Neural cell (in vitro differentiated cells): ENCODE measurements at regions not wholly inside any gene's neighbourhood (a gene's known extent, or its start where the extent isn't known, plus 50 kb on each side); places are given as distances from the start of the nearest gene placed in this dataset.

ENCODE experiments used
- H2AFZ ChIP-seq: fragments of 200-600, 300-800 bp; sonication (generic), shearing (Covaris generic); 2 replicates; pipeline ENCODE4 v1.6.0; 2014; ENCODE audit warnings: low read depth, mild to moderate bottlenecking, antibody characterized with exemption, low read length, moderate library complexity
- H3F3A ChIP-seq: fragments of 200-600 bp; shearing (Covaris generic); 2 replicates; pipeline ENCODE4 v1.6.1; 2016; ENCODE audit warnings: mild to moderate bottlenecking, moderate library complexity, mixed read lengths, antibody characterized with exemption, low read length; ENCODE audit not compliant: insufficient read depth, poor library complexity, severe bottlenecking
- H3K27ac ChIP-seq: fragments of 200-600, 300-800 bp; sonication (generic), shearing (Covaris generic); 2 replicates; pipeline ENCODE4 v1.5.1; 2014; ENCODE audit warnings: mild to moderate bottlenecking, low read length, moderate library complexity
- H3K27me3 ChIP-seq: fragments of 300-800, 200-600 bp; sonication (generic), shearing (Covaris generic); 2 replicates; pipeline ENCODE4 v1.6.0; 2014; ENCODE audit warnings: mild to moderate bottlenecking, low read depth, low read length, moderate library complexity; ENCODE audit not compliant: insufficient read depth
- H3K36me3 ChIP-seq: fragments of 300-800, 200-600 bp; sonication (generic), shearing (Covaris generic); 2 replicates; pipeline ENCODE4 v1.5.1; 2014; ENCODE audit warnings: mild to moderate bottlenecking, antibody characterized with exemption, low read length, moderate library complexity; ENCODE audit not compliant: insufficient read depth
- H3K4me2 ChIP-seq: fragments of 300-800, 200-600 bp; sonication (generic), shearing (Covaris generic); 2 replicates; pipeline ENCODE4 v1.6.0; 2014; ENCODE audit warnings: mild to moderate bottlenecking, low read length
- H3K4me3 ChIP-seq: fragments of 300-800, 200-600 bp; sonication (generic), shearing (Covaris generic); 2 replicates; pipeline ENCODE4 v1.5.1; 2014; ENCODE audit warnings: mild to moderate bottlenecking, low read length, moderate library complexity
- H3K79me2 ChIP-seq: fragments of 200-600 bp; shearing (Covaris generic); replicated peaks from 2 replicates; pipeline ENCODE4 v1.6.0; 2014; ENCODE audit warnings: mild to moderate bottlenecking, low read length, moderate library complexity; ENCODE audit not compliant: insufficient read depth
- H3K9ac ChIP-seq: fragments of 300-800, 200-600 bp; sonication (generic), shearing (Covaris generic); 2 replicates; pipeline ENCODE4 v1.6.1; 2016; ENCODE audit warnings: mild to moderate bottlenecking, low read length, mixed read lengths
- H3K9me2 ChIP-seq: fragments of 200-600 bp; shearing (Covaris generic); 2 replicates; pipeline ENCODE4 v1.6.1; 2016; ENCODE audit warnings: mild to moderate bottlenecking, low read length, mixed read lengths; ENCODE audit not compliant: insufficient read depth
- H3K9me3 ChIP-seq: fragments of 200-600, 300-800 bp; sonication (generic), shearing (Covaris generic); 2 replicates; pipeline ENCODE4 v1.6.1; 2016; ENCODE audit warnings: mild to moderate bottlenecking, mixed run types, low read length, moderate library complexity, mixed read lengths
- H4K20me1 ChIP-seq: fragments of 200-600 bp; shearing (Covaris generic); 2 replicates; pipeline ENCODE4 v1.6.1; 2016; ENCODE audit warnings: mild to moderate bottlenecking, mixed run types; ENCODE audit not compliant: insufficient read depth
- EP300 ChIP-seq: fragments of 450-650 bp; conservative IDR thresholded peaks from 2 replicates; pipeline ENCODE4 v1.6.1; 2014; ENCODE audit warnings: antibody characterized with exemption, mild to moderate bottlenecking, moderate library complexity; ENCODE audit not compliant: poor library complexity, severe bottlenecking
- EZH2 ChIP-seq: fragments of 200-600, 300-800 bp; shearing (Covaris generic), sonication (generic); IDR thresholded peaks from 2 replicates; pipeline ENCODE4 v1.6.1; 2014; ENCODE audit warnings: antibody characterized with exemption, low read length, borderline replicate concordance, mild to moderate bottlenecking; ENCODE audit not compliant: insufficient read depth, poor library complexity, severe bottlenecking
- MXI1 ChIP-seq: fragments of 450-650 bp; conservative IDR thresholded peaks from 2 replicates; pipeline ENCODE4 v1.6.1; 2014; ENCODE audit warnings: antibody characterized with exemption, mild to moderate bottlenecking; ENCODE audit not compliant: poor library complexity, severe bottlenecking
- POLR2AphosphoS5 ChIP-seq: IDR thresholded peaks from 2 replicates; pipeline ENCODE4 v1.6.1; 2012
- RAD21 ChIP-seq: fragments of 450-650 bp; conservative IDR thresholded peaks from 2 replicates; pipeline ENCODE4 v1.6.1; 2014; ENCODE audit warnings: antibody characterized with exemption, mild to moderate bottlenecking, moderate library complexity
- SMC3 ChIP-seq: fragments of 450-650 bp; conservative IDR thresholded peaks from 2 replicates; pipeline ENCODE4 v1.6.1; 2014; ENCODE audit warnings: antibody characterized with exemption, mild to moderate bottlenecking, moderate library complexity; ENCODE audit not compliant: poor library complexity
- TAF1 ChIP-seq: IDR thresholded peaks from 2 replicates; pipeline ENCODE4 v1.6.1; 2012; ENCODE audit warnings: low read depth
- TF ChIP-seq, protein P1 (sequence below): fragments of 450-650 bp; IDR thresholded peaks from 2 replicates; pipeline ENCODE4 v1.5.1; 2014; ENCODE audit warnings: antibody characterized with exemption, mild to moderate bottlenecking, moderate library complexity; ENCODE audit not compliant: poor library complexity, severe bottlenecking

DNA sequence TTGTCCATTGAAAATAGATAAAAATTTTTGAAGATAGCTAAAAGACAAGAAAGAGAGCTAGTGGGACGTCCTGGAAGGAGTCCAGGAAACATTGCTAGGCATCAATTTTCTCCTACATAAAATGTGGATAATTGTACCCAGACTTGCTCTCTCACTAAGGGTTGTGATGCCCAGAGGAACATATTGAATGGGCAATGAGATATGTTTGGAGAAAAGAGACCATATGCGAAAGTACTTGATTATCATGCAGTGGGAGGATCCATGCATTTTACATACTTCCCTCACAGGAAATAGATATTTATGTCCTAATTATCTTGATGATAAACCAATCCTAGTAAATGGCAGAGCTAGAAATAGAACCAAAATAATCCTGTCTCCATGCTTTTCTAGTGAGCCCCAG is 108.4 kb upstream of the TNR start:
- no peak overlapping the region for H2AFZ ChIP-seq
- H3K9ac ChIP-seq, result no peak overlapping the region
- TF ChIP-seq, protein P1, sequence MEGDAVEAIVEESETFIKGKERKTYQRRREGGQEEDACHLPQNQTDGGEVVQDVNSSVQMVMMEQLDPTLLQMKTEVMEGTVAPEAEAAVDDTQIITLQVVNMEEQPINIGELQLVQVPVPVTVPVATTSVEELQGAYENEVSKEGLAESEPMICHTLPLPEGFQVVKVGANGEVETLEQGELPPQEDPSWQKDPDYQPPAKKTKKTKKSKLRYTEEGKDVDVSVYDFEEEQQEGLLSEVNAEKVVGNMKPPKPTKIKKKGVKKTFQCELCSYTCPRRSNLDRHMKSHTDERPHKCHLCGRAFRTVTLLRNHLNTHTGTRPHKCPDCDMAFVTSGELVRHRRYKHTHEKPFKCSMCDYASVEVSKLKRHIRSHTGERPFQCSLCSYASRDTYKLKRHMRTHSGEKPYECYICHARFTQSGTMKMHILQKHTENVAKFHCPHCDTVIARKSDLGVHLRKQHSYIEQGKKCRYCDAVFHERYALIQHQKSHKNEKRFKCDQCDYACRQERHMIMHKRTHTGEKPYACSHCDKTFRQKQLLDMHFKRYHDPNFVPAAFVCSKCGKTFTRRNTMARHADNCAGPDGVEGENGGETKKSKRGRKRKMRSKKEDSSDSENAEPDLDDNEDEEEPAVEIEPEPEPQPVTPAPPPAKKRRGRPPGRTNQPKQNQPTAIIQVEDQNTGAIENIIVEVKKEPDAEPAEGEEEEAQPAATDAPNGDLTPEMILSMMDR, result no peak
- H3K9me2 ChIP-seq, result no peaks in the 10 kb centered on the region
- no peak overlapping the region for H3K4me2 ChIP-seq
- no peaks in the 10 kb centered on the region for H3F3A ChIP-seq
- H3K4me3 ChIP-seq, result no peak overlapping the region
- H3K79me2 ChIP-seq, result no peaks in the 10 kb centered on the region
- H3K27ac ChIP-seq, result no peak overlapping the region
- no peaks in the 10 kb centered on the region for H3K9me3 ChIP-seq
- no peaks in the 10 kb centered on the region for H3K36me3 ChIP-seq
- no peaks in the 10 kb centered on the region for H3K27me3 ChIP-seq
- H4K20me1 ChIP-seq, result no peaks in the 10 kb centered on the region

DNA sequence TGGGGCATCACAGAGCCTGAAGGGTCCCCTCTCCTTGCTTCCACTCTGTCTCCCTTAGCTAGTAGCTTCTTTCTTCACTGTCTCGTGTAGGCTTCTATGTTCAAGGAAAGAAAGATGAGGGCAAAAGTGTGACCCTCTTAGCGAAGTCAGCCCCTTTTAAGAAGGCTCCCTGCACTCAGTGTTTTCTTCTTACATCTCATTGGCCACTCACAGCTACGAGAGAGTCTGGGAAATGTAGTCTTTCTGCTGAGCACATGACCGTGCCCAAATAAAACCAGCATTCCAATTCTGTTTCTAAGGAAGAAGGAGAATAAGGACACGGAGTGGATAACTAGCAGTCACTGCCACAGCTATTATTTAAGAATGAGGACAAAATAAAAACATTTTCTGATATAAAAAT is 104.9 kb upstream of the TNR start:
- H3K27ac ChIP-seq, result no peak overlapping the region
- H3K27me3 ChIP-seq, result no peaks in the 10 kb centered on the region
- no peaks in the 10 kb centered on the region for H3K36me3 ChIP-seq
- TF ChIP-seq EP300, result no peak
- no peak for TF ChIP-seq POLR2AphosphoS5
- no peak for TF ChIP-seq MXI1
- no peak overlapping the region for H3K4me2 ChIP-seq
- H3K9me2 ChIP-seq, result no peaks in the 10 kb centered on the region
- H3K9me3 ChIP-seq, result no peaks in the 10 kb centered on the region
- H3K9ac ChIP-seq, result no peak overlapping the region
- H3K4me3 ChIP-seq, result no peak overlapping the region
- H3F3A ChIP-seq, result no peaks in the 10 kb centered on the region
- H4K20me1 ChIP-seq, result no peaks in the 10 kb centered on the region
- H3K79me2 ChIP-seq, result no peaks in the 10 kb centered on the region
- no peak overlapping the region for H2AFZ ChIP-seq

DNA sequence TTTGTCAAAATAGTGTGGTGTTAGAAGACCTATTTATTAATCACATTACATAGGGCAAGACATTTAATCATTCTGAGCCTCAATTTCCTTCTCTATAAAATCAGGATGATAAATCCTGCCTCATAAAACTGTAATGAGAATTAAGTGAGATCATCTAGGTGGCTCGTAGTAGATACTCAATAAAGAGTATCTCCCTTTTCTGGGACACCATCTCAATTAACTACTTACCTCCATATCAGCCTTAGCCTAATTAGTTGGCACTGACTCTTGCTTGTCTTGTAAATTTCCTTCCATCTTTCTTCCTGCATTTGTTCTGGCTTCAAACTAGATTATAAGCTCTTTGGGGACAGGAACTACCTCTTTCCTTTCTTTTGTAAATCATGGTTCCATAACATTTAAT is 102.6 kb upstream of the TNR start:
- TF ChIP-seq EZH2 (no peak), MXI1 (no peak), POLR2AphosphoS5 (no peak), TAF1 (no peak), EP300 (no peak), RAD21 (no peak), SMC3 (no peak)
- TF ChIP-seq, protein P1, result no peak

More for the DNA sequence above, 102.6 kb upstream of the TNR start:
- no peak overlapping the region for H2AFZ ChIP-seq
- no peaks in the 10 kb centered on the region for H4K20me1 ChIP-seq
- no peak overlapping the region for H3K4me3 ChIP-seq
- no peak overlapping the region for H3K27ac ChIP-seq
- H3K27me3 ChIP-seq, result no peaks in the 10 kb centered on the region
- H3K4me2 ChIP-seq, result no peak overlapping the region
- H3K9ac ChIP-seq, result no peak overlapping the region
- no peaks in the 10 kb centered on the region for H3K36me3 ChIP-seq
- no peaks in the 10 kb centered on the region for H3K9me2 ChIP-seq
- H3F3A ChIP-seq, result no peaks in the 10 kb centered on the region
- no peaks in the 10 kb centered on the region for H3K79me2 ChIP-seq
- H3K9me3 ChIP-seq, result no peaks in the 10 kb centered on the region
